LHCN-M2 (cell line): ENCODE measurements at regions not wholly inside any gene's neighbourhood (a gene's known extent, or its start where the extent isn't known, plus 50 kb on each side); places are given as distances from the start of the nearest gene placed in this dataset.
"Not testable (repeated sequence)": the region's sequence is repeated elsewhere in the genome, so short reads cannot be mapped to it uniquely, and the experiment has no call there.

Experiments used
- DNase-seq: peaks from one replicate; pipeline ENCODE4 v3.0.0-alpha.2; 2012; ENCODE audit warnings: low read depth

DNA sequence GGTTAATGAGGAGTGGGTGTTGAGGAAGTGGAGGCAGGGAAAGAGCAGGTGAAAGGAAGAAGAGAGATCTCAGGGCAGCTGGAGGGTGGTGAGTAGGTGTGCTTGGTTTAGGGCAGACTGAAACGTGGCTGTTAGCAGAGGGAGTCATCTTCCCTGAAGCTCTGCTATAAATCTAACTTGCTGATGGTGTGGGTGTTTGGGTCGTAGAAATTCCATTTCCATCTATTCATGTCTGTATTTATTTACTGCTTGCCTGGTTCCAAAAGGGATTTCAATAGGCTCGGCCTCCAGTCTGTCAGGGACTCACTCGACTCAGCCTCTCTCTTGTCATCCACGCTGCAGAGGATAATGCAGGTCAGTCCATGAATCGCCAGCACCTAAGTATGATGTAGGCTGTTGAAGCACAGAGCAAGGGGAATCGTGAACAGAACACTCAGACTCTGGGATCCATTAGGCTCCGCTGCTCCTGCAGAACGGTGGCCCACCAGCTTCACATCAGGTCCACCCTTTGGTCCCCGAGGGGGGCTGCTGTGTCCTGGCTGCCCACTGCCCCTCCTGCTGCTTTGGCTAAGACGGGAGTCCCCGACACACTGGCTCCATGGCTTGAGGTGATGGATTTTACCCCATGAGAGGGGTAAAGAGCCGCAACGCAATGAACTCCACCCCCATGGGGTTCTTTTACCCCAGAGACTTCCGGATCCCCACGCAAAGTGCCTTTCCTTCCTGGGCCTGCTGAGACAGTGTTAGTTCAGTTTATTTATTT lies 156.2 kb downstream of the RHOU start:
- DNase-seq = no peak

DNA sequence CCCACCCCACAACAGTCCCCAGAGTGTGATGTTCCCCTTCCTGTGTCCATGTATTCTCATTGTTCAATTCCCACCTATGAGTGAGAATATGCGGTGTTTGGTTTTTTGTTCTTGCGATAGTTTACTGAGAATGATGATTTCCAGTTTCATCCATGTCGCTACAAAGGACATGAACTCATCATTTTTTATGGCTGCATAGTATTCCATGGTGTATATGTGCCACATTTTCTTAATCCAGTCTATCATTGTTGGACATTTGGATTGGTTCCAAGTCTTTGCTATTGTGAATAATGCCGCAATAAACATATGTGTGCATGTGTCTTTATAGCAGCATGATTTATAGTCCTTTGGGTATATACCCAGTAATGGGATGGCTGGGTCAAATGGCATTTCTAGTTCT lies 156.9 kb downstream of the RHOU start:
- not testable (repeated sequence) for DNase-seq

DNA sequence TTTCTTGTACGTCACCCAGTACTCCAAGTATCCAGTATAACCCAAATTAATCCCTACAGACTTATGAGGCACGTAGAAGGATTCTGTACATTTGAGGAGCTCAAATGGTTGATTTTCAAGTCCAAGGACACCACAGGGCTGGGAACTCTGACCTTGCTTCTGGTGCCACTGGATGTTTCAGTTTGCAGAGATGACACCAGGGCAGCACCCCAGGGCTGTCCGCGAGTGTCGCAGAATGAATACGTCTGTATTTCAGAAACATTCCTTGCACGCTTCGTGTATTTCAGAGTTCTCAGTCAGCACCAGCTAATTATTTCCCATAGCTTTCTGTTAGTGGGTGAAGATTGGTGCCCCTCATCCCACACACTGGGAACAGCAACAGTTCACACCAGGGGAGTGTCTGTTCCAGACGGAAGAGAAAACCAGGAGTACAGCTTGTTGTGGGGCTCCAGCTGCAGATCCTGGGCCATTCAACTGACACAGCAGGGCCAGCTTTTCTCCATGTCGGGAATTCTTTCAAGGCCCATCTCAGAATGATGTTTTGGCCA lies 159.2 kb downstream of the RHOU start:
- no peak for DNase-seq

DNA sequence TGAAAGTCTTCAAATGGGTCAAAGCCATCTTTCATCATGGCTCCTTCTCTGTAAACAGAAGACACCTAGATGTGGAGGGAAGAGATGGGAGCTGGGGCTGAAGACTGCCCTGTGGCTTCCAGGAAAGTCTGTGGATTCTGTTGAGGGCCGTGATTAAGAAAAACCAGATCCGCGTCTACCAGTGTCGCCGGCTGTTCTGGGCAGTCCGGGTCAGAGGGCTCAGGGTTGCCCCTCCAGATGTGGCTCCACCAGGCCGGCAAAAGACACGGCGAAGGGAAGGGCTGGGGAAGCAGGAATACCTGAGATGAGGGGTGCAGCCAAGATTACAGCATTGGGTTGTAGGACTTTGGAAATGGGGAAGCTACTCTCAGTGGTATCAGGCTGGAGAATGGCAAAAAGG lies 162.6 kb downstream of the RHOU start:
- DNase-seq = no peak

DNA sequence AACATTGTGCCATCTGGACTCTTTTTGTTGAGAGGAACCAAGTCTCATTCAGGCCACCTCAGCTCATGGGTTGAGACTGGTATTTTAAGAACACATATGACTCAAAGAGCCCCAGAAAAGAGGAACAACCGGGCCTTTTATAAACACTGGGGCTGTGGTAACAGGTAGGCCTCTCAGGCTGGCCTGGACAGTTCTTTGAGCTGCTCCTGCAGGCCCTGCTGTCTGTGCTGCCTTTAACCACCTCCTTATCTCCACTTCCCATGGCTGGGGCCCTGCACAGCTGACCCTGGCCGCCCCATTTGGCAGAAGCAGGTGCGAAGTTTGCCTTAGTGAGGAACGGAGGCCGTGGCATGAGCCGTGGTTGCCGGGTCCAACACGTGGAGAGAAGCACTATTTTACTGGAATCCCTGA lies 163.3 kb downstream of the RHOU start:
- no peak for DNase-seq

DNA sequence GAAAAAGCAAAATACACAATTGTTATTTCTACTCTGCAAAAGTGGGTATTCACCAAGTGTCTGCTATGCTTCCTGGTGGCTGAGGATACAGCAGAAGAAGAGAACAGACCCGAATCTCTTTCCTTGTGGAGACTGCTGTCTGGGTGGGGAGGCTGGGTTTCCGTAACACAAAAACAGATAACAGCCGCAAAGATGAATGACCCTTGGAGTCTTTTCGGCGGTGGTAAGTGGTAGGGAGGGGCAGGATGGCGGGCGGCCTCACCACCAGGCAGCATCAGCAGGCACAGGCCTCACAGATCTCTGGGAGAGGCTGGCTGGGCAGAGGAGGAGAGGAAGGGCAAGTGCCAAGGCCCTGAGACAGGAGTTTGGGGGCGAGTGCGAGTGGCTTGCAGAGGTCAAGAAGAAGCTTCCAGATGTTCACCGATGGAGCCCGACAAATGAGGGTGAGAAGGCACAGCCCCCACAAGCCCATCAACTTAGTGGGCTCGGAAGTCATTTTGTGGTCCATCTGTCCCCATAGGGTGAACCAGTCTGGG lies 164.2 kb downstream of the RHOU start:
- no peak for DNase-seq

DNA sequence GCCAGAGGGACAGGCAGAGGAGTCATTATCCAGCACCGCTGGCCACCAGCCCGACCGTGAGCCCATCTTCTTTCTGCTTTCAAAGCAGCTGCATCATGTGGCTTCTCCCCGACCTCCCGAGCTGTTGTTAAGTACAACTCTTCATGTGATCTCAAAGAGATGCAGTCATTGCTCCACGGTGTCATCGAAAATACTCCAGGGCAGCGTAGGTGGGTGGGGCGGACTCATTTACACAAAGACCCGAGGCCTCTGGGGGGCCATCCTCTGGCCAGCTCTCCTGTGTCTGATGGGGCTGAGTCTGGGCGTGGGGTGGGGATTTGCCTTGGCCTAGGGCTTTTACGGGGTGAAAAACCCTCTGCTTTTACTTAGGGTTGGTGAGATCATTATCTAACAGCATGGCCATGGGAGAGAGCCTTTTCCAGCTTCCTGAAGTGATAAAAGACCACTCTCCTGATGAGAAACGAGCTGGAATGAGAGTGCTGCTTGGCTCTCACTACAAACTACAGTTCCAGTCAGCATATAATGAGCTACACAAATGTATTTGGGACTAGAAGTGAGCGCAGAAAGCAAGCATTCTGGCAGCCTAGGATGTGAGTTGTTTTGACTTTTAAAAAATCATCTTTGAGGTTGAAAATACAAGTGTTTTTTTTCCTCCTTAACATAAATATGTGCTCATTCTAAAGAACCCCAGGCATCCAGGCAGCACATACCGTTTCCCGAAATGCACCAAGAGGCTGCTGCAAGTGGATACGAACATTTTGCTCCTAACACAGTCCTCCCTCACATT lies 165.0 kb downstream of the RHOU start:
- no peak for DNase-seq

DNA sequence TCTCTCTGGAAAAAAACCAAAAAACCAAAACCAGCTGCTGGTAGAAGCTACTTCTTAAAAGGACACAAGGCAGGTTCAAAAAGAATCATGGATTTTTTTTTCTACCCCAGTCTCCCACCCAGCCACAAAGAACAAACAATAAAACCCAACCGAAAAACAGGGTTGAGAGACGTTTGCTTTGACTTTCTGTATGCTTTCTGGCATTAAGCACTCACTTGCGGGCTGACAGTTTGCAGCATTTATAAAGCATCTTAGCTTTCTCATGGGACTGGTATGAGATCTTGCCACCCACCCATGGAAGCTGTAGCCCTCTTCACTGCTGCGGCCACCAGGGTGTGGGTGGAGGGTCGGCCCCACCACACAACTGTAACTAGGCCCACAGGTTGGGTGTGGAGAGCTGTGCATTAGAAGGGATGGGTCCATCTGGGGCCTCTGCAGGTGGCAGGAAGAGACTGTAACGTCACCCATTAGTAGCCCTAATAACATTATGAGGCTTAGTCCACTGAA lies 165.7 kb downstream of the RHOU start:
- DNase-seq = no peak

DNA sequence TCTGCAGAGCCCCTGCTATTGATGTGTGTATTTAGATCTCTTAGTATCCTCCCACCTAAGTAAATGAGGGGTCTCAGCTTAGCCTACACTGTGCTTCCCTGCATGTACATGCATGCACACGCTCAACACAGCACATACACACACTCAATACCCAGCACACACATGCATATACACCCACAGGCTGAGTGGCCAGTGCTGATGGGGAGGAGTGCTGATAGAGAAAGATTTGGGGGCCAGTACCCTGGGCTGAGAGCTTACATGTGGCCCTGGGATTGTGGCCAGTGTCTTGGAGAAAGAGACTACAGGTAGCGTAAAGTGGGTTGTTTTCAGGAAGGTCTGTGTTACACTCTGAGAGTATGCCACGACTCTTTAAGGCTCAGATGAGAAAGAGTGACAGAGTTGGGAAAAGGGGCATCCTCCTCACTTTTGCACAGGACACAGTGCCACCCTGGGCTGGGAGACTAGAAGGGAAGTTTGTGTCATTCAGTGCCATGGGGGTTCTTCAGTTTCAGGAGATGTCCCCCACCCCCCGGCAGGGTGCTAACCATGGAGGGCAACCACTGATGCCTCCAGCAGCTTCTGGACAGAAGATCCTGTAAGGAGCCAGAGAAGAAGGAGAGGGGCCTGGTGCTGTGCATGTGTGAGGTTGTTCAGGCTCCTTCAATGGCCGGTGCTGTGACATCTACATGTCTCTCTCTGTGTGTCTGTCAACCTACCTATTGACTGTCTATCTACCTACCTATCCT lies 166.8 kb downstream of the RHOU start:
- DNase-seq = no peak

DNA sequence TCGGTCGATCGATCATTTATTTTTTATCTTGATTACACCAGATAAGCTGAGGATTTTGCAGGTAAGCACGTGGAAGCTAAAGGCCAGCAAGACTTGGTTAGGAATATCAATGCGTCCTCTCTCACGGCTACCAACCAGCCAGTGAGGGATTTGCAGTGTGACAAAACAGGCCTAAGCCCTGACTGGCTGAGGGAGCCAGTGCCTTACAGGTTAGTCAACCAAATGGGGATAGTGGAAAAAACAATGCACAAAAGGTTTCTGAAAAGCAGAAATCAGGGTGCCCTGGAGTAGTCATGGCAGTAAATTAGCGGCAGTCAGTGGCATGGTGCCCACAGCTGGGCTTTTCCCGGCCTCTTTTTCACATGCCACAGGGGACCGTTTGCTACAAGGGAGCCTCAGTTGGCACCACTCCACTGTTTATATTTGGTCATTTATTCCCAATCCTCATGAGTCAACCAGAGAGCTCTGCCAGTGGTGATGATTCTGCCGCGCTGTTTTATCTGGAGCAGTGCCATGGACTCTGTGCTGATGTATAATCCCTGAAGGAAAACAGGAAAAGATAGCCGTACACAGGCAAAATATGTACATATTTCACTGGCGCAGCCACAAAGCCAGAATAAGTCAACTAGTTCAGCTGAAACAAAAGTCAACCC lies 167.6 kb downstream of the RHOU start:
- peak; percentile 88 for DNase-seq

DNA sequence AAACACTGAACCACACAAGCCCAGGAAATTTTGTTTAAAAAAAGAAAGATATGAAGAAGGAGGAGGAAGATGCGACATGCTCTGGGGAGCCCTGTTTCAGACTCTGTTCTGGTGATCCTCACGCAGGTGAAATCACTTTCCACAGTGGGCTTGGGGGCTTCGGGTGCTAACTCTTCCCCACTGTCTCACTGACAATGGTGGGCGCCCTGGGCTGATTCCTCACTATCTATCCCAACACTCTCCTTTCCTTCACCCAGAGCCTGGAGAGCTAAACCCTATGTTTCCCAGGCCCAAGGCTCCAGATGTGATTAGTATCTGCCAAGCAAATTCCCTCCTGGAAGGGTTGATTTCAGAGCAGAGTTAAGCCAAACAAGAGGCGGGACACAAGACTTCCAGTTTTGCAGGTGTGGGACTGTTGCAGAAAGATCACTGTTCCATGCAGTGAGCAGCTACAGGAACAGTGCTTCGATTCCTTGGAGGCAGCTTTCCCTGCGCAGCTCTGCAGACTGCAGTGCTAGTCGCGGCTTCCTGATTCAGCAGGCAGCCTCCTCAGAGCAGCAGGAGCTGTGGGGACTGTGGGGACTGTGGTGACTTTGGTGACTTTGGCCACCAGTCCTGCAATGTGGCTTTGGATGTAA lies 168.3 kb downstream of the RHOU start:
- no peak for DNase-seq

DNA sequence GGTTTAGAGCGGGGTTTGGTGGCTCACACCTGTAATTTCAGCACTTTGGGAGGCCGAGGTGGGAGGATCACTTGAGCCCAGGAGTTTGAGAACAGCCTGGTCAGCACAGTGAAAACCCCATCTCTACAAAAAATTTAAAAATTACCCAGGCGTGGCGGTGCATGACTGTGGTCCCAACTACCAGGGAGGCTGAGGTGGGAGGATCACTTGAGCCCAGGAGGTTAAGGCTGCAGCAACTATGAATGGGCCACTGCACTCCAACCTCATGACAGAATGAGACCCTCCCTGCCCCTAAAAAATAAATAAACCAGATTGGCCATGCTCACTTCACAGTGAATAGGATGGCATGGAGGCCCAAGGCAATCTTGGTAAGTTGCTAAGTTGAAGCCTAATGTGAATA lies 168.9 kb downstream of the RHOU start:
- DNase-seq = no peak

DNA sequence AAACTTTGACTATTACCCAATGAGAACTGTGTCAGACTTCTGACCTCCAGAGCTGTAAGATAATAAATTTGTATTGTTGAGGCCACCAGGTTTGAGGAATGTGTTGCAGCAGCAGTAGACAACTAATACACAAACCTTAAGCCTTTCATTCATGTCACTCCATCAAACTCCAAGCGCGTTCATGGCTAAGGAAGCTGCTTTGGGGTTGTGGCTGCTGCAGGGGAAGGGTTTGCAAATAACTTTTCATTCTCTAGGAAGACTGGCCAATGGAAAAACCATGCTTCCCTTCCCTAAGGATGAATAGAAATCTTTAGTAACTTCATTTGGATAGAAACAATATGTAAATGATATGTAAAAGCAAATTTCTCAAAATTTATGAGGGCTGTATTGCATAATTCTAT lies 170.4 kb downstream of the RHOU start:
- DNase-seq = no peak

DNA sequence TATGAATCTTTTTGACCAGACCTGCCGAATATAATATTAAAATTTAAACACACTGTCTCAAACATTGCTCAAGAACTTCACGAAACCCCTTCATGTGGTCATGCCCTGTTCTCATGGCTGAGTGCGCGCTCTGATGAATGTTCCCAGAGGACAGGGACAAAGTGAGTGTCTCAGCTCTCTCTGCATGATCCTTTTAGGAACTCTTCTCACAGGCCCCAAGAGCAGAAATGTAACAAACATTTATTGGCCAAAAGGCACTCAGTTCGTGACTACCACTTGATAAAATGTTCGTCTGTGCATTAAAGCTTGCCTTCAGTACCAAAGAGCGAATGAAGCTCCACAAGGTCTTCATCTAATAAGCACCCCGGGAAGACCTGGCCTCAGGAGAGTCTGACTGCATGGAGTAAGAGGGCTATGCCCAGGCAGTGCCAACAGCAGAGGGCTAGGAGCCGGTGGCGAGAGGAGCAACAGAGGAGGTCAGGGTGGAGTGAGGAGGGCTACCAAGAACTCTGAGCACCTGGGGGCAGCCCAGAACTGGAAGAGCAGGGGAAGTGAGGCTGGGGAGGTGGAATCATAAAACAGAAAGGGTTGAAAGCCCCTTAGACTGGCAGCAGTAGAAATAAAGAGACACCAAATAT lies 171.1 kb downstream of the RHOU start:
- no peak for DNase-seq

DNA sequence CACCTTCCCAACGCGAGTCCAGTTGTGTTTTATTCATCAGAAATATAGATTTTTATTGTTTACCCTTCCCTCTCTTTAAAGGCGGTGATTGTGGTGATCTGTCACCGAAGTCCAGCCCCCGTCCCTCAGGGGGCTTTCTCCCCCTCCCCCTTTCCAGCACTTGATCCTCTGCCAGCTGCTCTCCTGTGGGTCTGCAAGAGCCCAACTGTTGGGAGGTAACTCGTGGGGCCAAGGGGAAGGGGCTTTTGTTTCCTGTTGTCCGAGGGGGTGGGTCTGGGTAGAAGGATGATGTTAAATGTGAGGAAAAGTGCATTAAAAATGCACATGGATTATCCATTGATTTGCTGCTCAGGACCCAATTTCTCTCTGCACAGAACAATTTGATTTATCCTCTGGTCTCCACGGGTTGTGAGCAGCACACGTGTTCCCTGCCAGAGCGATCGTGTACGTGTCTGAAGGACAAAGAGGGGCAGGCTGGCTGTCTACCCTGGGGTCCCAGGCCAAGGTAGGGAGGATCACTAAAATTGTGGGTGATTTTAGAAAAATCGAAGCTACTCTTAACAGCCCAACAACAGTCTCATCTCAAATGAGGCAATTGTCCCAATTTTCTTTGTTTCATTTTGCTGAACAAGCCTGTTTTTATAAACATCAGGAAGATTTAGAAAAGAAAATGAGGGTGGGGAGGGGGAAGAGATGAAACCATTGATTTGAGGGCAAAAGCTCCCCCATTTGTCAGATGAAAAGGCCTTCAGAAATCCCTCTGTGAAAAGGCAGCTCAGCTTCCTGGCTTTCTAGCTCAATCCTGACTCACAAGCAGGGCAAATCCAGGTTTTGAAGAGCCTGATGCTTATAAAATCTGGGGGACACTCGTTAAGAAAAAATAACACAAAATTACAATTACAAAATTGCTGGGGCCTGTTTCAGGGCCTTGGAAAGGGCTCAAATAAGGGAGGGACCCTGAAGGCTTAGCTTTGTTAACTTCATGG lies 176.2 kb downstream of the RHOU start:
- no peak for DNase-seq

DNA sequence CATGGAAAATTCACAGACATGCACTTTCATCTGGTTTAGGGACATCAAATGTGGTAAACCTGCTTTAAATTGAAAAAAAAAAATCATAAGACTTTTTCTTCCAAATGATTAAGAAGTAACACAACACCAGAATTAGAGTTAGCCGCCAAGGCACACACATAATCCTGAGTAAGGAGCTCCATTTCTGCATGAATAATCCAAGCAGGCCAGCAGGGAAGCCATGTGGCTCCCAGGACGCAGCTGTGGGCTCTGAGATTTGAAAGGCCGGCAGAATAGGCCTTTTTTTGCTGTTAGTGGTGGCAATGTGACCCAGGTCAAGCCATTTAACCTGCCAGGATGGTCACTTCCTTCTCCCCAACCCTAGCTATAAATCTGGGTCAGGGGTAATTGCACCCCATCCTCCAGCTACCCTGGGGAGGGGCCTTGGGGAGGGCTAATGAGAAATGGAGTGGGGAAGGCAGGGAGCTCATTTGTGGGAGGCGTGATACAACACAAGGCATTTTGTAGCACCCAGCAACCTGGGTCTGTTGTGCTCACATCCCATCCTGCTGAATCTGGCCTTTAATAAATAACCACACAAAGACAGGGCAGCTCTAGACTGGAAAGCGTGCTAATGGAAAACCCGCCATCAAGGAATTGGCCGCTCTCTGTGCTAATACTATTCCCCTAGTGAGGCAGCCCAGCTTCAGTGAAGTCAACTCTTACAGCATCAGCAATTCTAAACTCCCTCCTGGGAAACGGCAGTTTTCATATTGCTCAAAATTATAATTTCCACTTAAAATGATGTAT lies 178.5 kb downstream of the RHOU start:
- no peak for DNase-seq

DNA sequence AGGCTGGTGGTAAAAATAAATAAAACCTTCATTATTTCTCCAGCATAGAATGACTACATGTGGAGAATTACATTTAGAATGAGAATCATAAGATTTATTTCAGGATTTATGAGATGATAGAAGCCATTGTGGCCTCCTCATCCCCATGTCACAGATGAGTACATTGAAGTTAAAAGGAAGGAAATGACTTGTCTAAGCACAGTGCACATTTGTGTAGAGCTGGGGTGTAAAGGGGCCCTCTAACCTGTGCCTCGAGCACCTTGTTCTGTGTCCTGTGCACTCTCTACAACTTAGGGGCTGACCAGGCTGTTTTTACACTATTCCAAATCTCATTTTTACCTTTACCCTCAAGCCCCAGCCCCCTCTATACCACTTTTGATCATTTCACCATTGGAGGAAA lies 179.4 kb downstream of the RHOU start:
- no peak for DNase-seq

DNA sequence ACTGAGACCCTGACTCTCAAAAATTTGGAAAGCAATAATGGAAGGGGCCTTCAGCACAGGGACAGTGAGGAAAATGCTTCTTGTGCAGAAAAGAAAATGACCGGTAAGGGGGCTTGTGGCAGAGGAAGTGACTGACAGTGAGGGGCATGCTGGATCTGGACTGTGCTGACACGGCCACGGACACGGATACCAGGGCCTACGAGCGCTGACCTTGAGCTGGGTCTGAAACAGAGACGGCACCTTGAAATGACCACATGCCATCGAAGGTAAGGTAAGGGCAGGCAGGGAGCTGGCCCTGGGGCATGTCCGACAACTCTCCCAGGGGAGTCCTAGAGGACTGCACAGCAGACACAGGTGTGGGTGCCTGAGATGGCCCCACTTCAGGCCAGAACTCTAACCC lies 182.1 kb downstream of the RHOU start:
- DNase-seq = no peak
